B cell (primary cell): ENCODE measurements at regions not wholly inside any gene's neighbourhood (a gene's known extent, or its start where the extent isn't known, plus 50 kb on each side); places are given as distances from the start of the nearest gene placed in this dataset.

ENCODE experiments used
- ATAC-seq: fragments of 200-7000 bp; cut with Tn5 transposase; one replicate; pipeline ENCODE4 v1.10.0; 2021; ENCODE audit warnings: low read depth, mild to moderate bottlenecking, moderate number of reproducible peaks, moderate library complexity
- CTCF ChIA-PET: fragments of 350-600 bp; sonication (Branson Sonifier 250); formaldehyde crosslinking; loops from one replicate; lab custom pipeline; 2021; ENCODE audit warnings: antibody characterized with exemption, inconsistent platforms; lab: Charles Lee
- POLR2A ChIA-PET: fragments of 350-600 bp; sonication (Branson Sonifier 250); formaldehyde crosslinking; loops from one replicate; lab custom pipeline; 2021; ENCODE audit warnings: antibody characterized with exemption; lab: Charles Lee
- DNase-seq: peaks from one replicate; pipeline ENCODE4 v3.0.0; 2013
- H2AFZ ChIP-seq: 2 replicates; pipeline ENCODE4 v1.6.1; 2012; ENCODE audit warnings: mild to moderate bottlenecking, low read depth, low read length; ENCODE audit not compliant: insufficient read depth, poor library complexity, severe bottlenecking
- H3K27ac ChIP-seq, 2 donors: 1 replicate in 1 of 2; 2 replicates in 1 of 2; pipeline ENCODE4 v1.5.1; 2012 to 2013; ENCODE audit warnings: low read length in 2 of 2, mild to moderate bottlenecking in 2 of 2, moderate library complexity in 1 of 2
- H3K27me3 ChIP-seq, 4 experiments: fragments of 200-600 bp in 1 of 4; sonication (generic) in 1 of 4; replicated peaks in 1 of 4; 1 replicate in 2 of 4; 2 replicates in 2 of 4; pipeline versions ENCODE4 v1.6.1 to v1.7.0; 2013 to 2016; ENCODE audit warnings: low read length in 3 of 4, mild to moderate bottlenecking in 2 of 4, mixed read lengths in 1 of 4, moderate library complexity in 1 of 4; ENCODE audit not compliant: insufficient read depth in 4 of 4, control insufficient read depth in 3 of 4; ENCODE audit errors: control extremely low read depth in 1 of 4
- H3K36me3 ChIP-seq, 2 experiments: replicated peaks in 1 of 2; 1 replicate in 1 of 2; 2 replicates in 1 of 2; pipeline versions ENCODE4 v1.6.1 to v1.7.1; 2013; ENCODE audit warnings: low read length in 1 of 2; ENCODE audit not compliant: insufficient read depth in 2 of 2, control insufficient read depth in 1 of 2; ENCODE audit errors: control extremely low read depth in 1 of 2, extremely low read depth in 1 of 2
- H3K4me1 ChIP-seq, 2 donors: fragments of 200-600 bp in 1 of 2; sonication (generic) in 1 of 2; 1 replicate in 1 of 2; 2 replicates in 1 of 2; pipeline versions ENCODE4 v1.5.1 to v1.6.1; 2013 to 2017; ENCODE audit warnings: low read length in 2 of 2; ENCODE audit not compliant: control insufficient read depth in 2 of 2, insufficient read depth in 2 of 2
- H3K4me2 ChIP-seq: replicated peaks from 2 replicates; pipeline ENCODE3; 2012; ENCODE audit warnings: mild to moderate bottlenecking, low read depth, low read length; ENCODE audit not compliant: poor library complexity, severe bottlenecking
- H3K4me3 ChIP-seq, 5 experiments: fragments of 200-600 bp in 1 of 5; sonication (generic) in 1 of 5; 1 replicate in 3 of 5; 2 replicates in 2 of 5; pipeline versions ENCODE4 v1.5.1 to v1.7.0; 2011 to 2016; ENCODE audit warnings: low read length in 4 of 5, mild to moderate bottlenecking in 4 of 5, low read depth in 2 of 5, control low read depth in 1 of 5, moderate library complexity in 1 of 5; ENCODE audit not compliant: insufficient read depth in 1 of 5; ENCODE audit errors: control extremely low read depth in 1 of 5, extremely low read depth in 1 of 5
- H3K79me2 ChIP-seq: fragments of 200-600 bp; sonication (generic); one replicate; pipeline ENCODE4 v1.6.0; 2016; ENCODE audit warnings: low read length; ENCODE audit not compliant: control insufficient read depth, insufficient read depth
- H3K9ac ChIP-seq: fragments of 200-600 bp; sonication (generic); 2 replicates; pipeline ENCODE4 v1.6.1; 2017; ENCODE audit warnings: mild to moderate bottlenecking, low read length, moderate library complexity
- H3K9me3 ChIP-seq, 3 donors: one replicate each; pipeline versions ENCODE4 v1.6.1 to v1.7.1; 2013; ENCODE audit warnings: low read length in 2 of 3; ENCODE audit not compliant: control insufficient read depth in 2 of 3, insufficient read depth in 1 of 3; ENCODE audit errors: control extremely low read depth in 1 of 3
- H4K20me1 ChIP-seq: 2 replicates; pipeline ENCODE4 v1.6.0; 2012; ENCODE audit warnings: mild to moderate bottlenecking, low read length; ENCODE audit not compliant: insufficient read depth, control insufficient read depth, poor library complexity, severe bottlenecking
- H3K27ac Mint-ChIP-seq: one replicate; pipeline ENCODE4 v1.8.0; 2021; ENCODE audit warnings: mixed read lengths
- H3K27me3 Mint-ChIP-seq: one replicate; pipeline ENCODE4 v1.8.0; 2021; ENCODE audit warnings: mixed read lengths
- H3K4me1 Mint-ChIP-seq: one replicate; pipeline ENCODE4 v1.8.0; 2021; ENCODE audit warnings: mixed read lengths
- H3K4me3 Mint-ChIP-seq: one replicate; pipeline ENCODE4 v1.8.0; 2021; ENCODE audit warnings: mixed read lengths
- H3K9me3 Mint-ChIP-seq: one replicate; pipeline ENCODE4 v1.8.0; 2022; ENCODE audit warnings: mixed read lengths; ENCODE audit not compliant: insufficient read depth
- EZH2 ChIP-seq: IDR thresholded peaks from 2 replicates; pipeline ENCODE4 v1.6.1; 2012; ENCODE audit warnings: borderline replicate concordance, low read depth, mild to moderate bottlenecking, moderate library complexity, low read length; ENCODE audit not compliant: insufficient read depth, poor library complexity, severe bottlenecking
- WGBS: methylation state at CpG from one replicate; pipeline ENCODE4 v1.1.5; 2013; ENCODE audit warnings: missing lambda C conversion rate; ENCODE audit not compliant: insufficient coverage; 5-methylcytosine and 5-hydroxymethylcytosine counted together
- intact Hi-C: fragments of 100-400 bp; cut with micrococcal nuclease; formaldehyde crosslinking; loops from one replicate; pipeline ENCODE4 v1.10.0; 2022
- TF ChIP-seq, protein P1 (sequence below): fragments of 200-600 bp; IDR thresholded peaks from one replicate; pipeline ENCODE4 v1.8.0; 2022; ENCODE audit warnings: antibody characterized with exemption, mild to moderate bottlenecking

DNA sequence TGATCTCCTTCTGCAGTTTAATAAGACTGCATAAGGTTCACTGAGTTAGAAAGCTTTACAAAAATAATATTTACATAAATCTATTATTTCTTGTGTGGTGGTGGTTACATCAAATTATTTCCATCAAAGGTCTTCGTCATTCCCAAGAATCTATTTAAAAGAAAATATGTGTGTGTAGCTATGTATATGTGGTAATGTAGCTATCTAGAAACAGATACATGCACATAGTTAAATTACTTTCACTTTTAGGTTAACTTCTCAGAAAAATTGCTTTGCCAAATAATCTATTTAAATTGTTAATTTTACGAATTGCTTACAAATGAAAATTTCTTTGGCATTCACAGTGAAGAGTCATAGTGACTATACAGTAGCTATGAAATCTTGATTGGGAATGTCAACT lies 633.2 kb downstream of the DMRTA1 start:
- intact Hi-C loops = no loop called here
- DNase-seq (no peak), ATAC-seq (no peak)
- ChIA-PET POLR2A (no interaction called here), CTCF (no interaction called here)
- Histone ChIP-seq H2AFZ (no peak overlapping the region), H3K9ac (no peak overlapping the region), H3K27me3 (no peaks in the 10 kb centered on the region), H3K9me3 (no peaks in the 10 kb centered on the region), H3K27ac (no peak overlapping the region), H4K20me1 (no peaks in the 10 kb centered on the region), H3K36me3 (no peaks in the 10 kb centered on the region), H3K79me2 (no peaks in the 10 kb centered on the region), H3K4me3 (no peak overlapping the region), H3K4me2 (no peak overlapping the region), H3K4me1 (no peaks in the 10 kb centered on the region)
- Mint-ChIP-seq H3K9me3 (no peaks in the 10 kb centered on the region), H3K27me3 (no peaks in the 10 kb centered on the region), H3K27ac (no peak overlapping the region), H3K4me1 (no peaks in the 10 kb centered on the region), H3K4me3 (no peak overlapping the region)
- WGBS = no CpG with 5 or more reads among the region's 2 CpGs
- no peak for TF ChIP-seq EZH2
- TF ChIP-seq, protein P1, sequence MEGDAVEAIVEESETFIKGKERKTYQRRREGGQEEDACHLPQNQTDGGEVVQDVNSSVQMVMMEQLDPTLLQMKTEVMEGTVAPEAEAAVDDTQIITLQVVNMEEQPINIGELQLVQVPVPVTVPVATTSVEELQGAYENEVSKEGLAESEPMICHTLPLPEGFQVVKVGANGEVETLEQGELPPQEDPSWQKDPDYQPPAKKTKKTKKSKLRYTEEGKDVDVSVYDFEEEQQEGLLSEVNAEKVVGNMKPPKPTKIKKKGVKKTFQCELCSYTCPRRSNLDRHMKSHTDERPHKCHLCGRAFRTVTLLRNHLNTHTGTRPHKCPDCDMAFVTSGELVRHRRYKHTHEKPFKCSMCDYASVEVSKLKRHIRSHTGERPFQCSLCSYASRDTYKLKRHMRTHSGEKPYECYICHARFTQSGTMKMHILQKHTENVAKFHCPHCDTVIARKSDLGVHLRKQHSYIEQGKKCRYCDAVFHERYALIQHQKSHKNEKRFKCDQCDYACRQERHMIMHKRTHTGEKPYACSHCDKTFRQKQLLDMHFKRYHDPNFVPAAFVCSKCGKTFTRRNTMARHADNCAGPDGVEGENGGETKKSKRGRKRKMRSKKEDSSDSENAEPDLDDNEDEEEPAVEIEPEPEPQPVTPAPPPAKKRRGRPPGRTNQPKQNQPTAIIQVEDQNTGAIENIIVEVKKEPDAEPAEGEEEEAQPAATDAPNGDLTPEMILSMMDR = no peak

- no peaks in the 10 kb centered on the region for H3K27me3 ChIP-seq
- CTCF ChIA-PET = no interaction called here
- no peak overlapping the region for H2AFZ ChIP-seq
Measured at GRCh38 chr9:23081377-23081776, 634.8 kb downstream of the DMRTA1 start.

More at GRCh38 chr9:23081377-23081776, 634.8 kb downstream of the DMRTA1 start:
- H4K20me1 ChIP-seq = no peaks in the 10 kb centered on the region
- no peak overlapping the region for H3K27ac ChIP-seq
- WGBS = 87% methylated on average over 5 of the region's 5 CpGs
- Mint-ChIP-seq H3K27ac (no peak overlapping the region), H3K9me3 (no peaks in the 10 kb centered on the region), H3K4me3 (no peak overlapping the region), H3K4me1 (no peaks in the 10 kb centered on the region), H3K27me3 (no peaks in the 10 kb centered on the region)
- no peaks in the 10 kb centered on the region for H3K79me2 ChIP-seq
- H3K4me2 ChIP-seq = no peak overlapping the region
- intact Hi-C loops = no loop called here
- DNase-seq (no peak), ATAC-seq (no peak)
- no peak overlapping the region for H3K4me3 ChIP-seq
- no peak overlapping the region for H3K9ac ChIP-seq
- TF ChIP-seq EZH2 = no peak
- TF ChIP-seq, protein P1 = no peak
- H3K36me3 ChIP-seq = no peaks in the 10 kb centered on the region
- H3K9me3 ChIP-seq = no peaks in the 10 kb centered on the region
- no peaks in the 10 kb centered on the region for H3K4me1 ChIP-seq
- POLR2A ChIA-PET = no interaction called here
